ENCODE measurements at regions not wholly inside any gene's neighbourhood (a gene's known extent, or its start where the extent isn't known, plus 50 kb on each side); places are given as distances from the start of the nearest gene placed in this dataset.

- H3K27me3 ChIP-seq (ENCODE audit: insufficient read depth, low read depth, low read length) = no peaks in the 10 kb centered on the region
- no peaks in the 10 kb centered on the region for H3K9me2 ChIP-seq (ENCODE audit: insufficient read depth, low read length)
- no peak overlapping the region for H3K4me2 ChIP-seq (ENCODE audit: low read length)
- H3F3A ChIP-seq (ENCODE audit: insufficient read depth, low read length, poor library complexity, severe bottlenecking) = no peaks in the 10 kb centered on the region
- H3K9me3 ChIP-seq (ENCODE audit: low read length) = no peaks in the 10 kb centered on the region
- no peak overlapping the region for H3K27ac ChIP-seq (ENCODE audit: low read length)
- H2AFZ ChIP-seq (ENCODE audit: low read depth, low read length) = no peak overlapping the region
- TF ChIP-seq RAD21 (conservative IDR thresholded peaks at IDR 0.05) (no peak), REST (IDR thresholded peaks at IDR 0.05; ENCODE audit: borderline replicate concordance) (no peak), TAF1 (IDR thresholded peaks at IDR 0.05; ENCODE audit: low read depth) (no peak), SMC3 (conservative IDR thresholded peaks at IDR 0.05; ENCODE audit: poor library complexity) (no peak), MXI1 (conservative IDR thresholded peaks at IDR 0.05; ENCODE audit: poor library complexity, severe bottlenecking) (no peak)
- TF ChIP-seq, protein P1, sequence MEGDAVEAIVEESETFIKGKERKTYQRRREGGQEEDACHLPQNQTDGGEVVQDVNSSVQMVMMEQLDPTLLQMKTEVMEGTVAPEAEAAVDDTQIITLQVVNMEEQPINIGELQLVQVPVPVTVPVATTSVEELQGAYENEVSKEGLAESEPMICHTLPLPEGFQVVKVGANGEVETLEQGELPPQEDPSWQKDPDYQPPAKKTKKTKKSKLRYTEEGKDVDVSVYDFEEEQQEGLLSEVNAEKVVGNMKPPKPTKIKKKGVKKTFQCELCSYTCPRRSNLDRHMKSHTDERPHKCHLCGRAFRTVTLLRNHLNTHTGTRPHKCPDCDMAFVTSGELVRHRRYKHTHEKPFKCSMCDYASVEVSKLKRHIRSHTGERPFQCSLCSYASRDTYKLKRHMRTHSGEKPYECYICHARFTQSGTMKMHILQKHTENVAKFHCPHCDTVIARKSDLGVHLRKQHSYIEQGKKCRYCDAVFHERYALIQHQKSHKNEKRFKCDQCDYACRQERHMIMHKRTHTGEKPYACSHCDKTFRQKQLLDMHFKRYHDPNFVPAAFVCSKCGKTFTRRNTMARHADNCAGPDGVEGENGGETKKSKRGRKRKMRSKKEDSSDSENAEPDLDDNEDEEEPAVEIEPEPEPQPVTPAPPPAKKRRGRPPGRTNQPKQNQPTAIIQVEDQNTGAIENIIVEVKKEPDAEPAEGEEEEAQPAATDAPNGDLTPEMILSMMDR (IDR thresholded peaks at IDR 0.05; ENCODE audit: poor library complexity, severe bottlenecking) = no peak
- H3K9ac ChIP-seq (ENCODE audit: low read length) = no peak overlapping the region
- no peaks in the 10 kb centered on the region for H3K79me2 ChIP-seq (replicated peaks; ENCODE audit: insufficient read depth, low read length)
- no peaks in the 10 kb centered on the region for H3K36me3 ChIP-seq (ENCODE audit: insufficient read depth, low read length)
- no peaks in the 10 kb centered on the region for H4K20me1 ChIP-seq (ENCODE audit: insufficient read depth)
- no peak overlapping the region for H3K4me3 ChIP-seq (ENCODE audit: low read length)
These were observed 223.7 kb downstream of the ACKR3 start for GRCh38 chr2:236793023-236794011.

DNA sequence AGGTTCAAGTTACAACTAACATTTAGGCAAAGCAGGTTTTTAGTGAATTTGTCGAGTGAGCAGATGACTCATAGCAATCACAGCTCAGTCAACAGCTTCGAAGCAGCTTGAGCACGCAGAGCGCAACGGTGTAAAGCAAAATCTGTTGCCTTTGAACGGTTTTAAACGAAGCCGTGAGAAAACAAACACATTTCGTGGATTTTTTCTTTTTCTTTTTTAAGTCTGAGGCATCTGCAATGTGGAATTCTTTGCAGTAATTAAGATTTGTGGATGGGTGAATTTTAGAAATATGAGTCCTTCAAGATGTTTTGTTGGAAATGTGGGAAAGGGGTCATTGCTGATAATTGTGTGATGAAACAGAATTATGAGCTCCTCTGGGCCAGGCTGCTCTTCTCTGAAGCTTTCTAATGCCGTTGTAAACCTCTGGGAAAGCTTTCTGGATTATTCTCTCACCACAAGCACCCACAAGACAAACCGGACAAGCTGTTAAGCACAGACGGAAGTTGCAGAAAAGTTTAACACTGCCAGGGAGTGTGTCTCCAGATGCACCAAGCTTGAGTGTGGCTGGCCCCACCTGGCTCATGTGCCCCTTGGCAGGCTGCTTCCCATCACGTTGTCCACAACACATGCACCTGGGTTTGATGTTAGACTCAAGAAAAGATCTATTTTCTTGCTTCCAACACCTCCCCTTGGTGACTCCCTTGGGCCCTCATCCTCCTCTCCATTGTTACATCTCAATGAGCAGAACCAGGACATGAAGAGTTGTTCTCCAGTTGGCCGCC is 224.7 kb downstream of the ACKR3 start:
- Histone ChIP-seq H3K9me2 (ENCODE audit: insufficient read depth, low read length) (no peaks in the 10 kb centered on the region), H3K4me3 (ENCODE audit: low read length) (no peak overlapping the region), H3K4me2 (ENCODE audit: low read length) (no peak overlapping the region), H3F3A (ENCODE audit: insufficient read depth, low read length, poor library complexity, severe bottlenecking) (no peaks in the 10 kb centered on the region), H3K79me2 (replicated peaks; ENCODE audit: insufficient read depth, low read length) (no peaks in the 10 kb centered on the region), H3K36me3 (ENCODE audit: insufficient read depth, low read length) (no peaks in the 10 kb centered on the region), H4K20me1 (ENCODE audit: insufficient read depth) (no peaks in the 10 kb centered on the region), H3K9me3 (ENCODE audit: low read length) (no peaks in the 10 kb centered on the region), H2AFZ (ENCODE audit: low read depth, low read length) (no peak overlapping the region), H3K9ac (ENCODE audit: low read length) (no peak overlapping the region), H3K27ac (ENCODE audit: low read length) (no peak overlapping the region), H3K27me3 (ENCODE audit: insufficient read depth, low read depth, low read length) (no peaks in the 10 kb centered on the region)
- TF ChIP-seq, protein P1 (IDR thresholded peaks at IDR 0.05; ENCODE audit: poor library complexity, severe bottlenecking) = no peak

Measured in neural cell (in vitro differentiated cells).